ENCODE measurements at regions not wholly inside any gene's neighbourhood (a gene's known extent, or its start where the extent isn't known, plus 50 kb on each side); places are given as distances from the start of the nearest gene placed in this dataset.

DNA sequence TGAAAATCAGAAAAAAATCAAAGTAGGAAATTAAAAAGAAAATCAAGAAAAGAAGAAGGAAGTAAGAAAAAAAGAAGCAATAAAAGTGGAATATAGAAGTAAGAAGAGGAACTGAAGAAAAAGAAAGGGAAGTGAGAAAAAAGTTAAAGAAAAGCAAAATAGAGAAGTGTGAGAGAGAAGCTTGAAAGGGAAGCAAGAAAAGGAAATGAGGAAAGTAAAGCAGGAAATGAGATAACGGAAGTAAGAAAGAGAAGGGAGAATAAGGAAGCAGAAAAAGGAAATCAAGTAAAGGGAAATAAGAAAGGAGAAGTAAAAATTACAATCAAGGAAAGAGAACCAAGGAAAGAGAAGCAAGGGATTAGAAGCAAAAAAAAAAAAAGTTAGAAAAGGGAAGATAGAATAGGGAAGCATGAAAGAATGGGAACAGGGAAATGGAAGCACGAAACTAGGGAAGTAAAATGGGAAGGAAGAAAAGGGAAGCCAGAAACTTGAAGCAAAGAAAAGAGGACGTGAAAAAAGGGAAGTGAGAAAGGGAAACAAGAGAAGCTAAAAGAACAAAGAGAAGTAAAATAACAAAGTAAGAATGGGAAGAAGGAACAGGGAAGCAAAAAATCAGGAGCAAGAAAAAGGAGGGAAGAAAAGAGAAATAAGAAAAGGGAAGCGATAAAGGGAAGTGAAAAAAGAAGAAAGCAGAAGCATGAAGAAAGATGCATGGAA is 243.3 kb upstream of the NCKAP5 start:
- 0 out of 2 replicates have a peak, but pooled peaks cover 3% of the 10 kb centered on the region for H3K4me1 ChIP-seq (ENCODE audit: insufficient read depth)
- Mint-ChIP-seq H3K4me3 (no peak overlapping the region), H3K27me3 (ENCODE audit: insufficient read depth, low read depth, poor library complexity) (peaks cover 8% of the 10 kb centered on the region), H3K4me1 (peaks cover 6% of the 10 kb centered on the region; the same call in 2 of the 3 replicates), H3K36me3 (ENCODE audit: low read depth) (no peaks in the 10 kb centered on the region; the same call in 1 of the 3 replicates), H3K9me3 (peaks cover 6% of the 10 kb centered on the region), H3K27ac (no peak overlapping the region)
- no peak for ATAC-seq
- DNase-seq (ENCODE audit: low spot score): no peak
- H3F3A ChIP-seq (replicated peaks; ENCODE audit: low read depth): no peaks in the 10 kb centered on the region
- H3K4me3 ChIP-seq: no peak overlapping the region
- no peak overlapping the region for H3K27ac ChIP-seq (ENCODE audit: low read depth)
- H3K36me3 ChIP-seq (ENCODE audit: insufficient read depth): no peaks in the 10 kb centered on the region
- no peak overlapping the region for H2AFZ ChIP-seq
- 0 out of 2 replicates have a peak, but pooled peaks cover 4% of the 10 kb centered on the region for H3K9me2 ChIP-seq (ENCODE audit: insufficient read depth)
- TF ChIP-seq CTCF (conservative IDR thresholded peaks at IDR 0.05; ENCODE audit: low read depth in 2 of 2) (no peak), STAT1 (IDR thresholded peaks at IDR 0.05; ENCODE audit: unreplicated experiment) (no peak), ZNF114 (CRISPR knock-in tag; IDR thresholded peaks at IDR 0.05) (no peak), ZNF331 (CRISPR knock-in tag; IDR thresholded peaks at IDR 0.05; ENCODE audit: low read depth) (no peak), EZH2phosphoT487 (IDR thresholded peaks at IDR 0.05; ENCODE audit: unreplicated experiment) (no peak), EZH2 (IDR thresholded peaks at IDR 0.05; ENCODE audit: low read depth, unreplicated experiment) (no peak), NANOG (IDR thresholded peaks at IDR 0.05; ENCODE audit: borderline replicate concordance) (no peak), ZNF462 (CRISPR knock-in tag; IDR thresholded peaks at IDR 0.05) (no peak), JUNB (IDR thresholded peaks at IDR 0.05; ENCODE audit: unreplicated experiment) (no peak), POLR2AphosphoS5 (IDR thresholded peaks at IDR 0.05; ENCODE audit: low read depth) (no peak), CREB1 (CRISPR knock-in tag; IDR thresholded peaks at IDR 0.05; ENCODE audit: low read depth) (no peak)
- TF ChIP-seq, protein P1, sequence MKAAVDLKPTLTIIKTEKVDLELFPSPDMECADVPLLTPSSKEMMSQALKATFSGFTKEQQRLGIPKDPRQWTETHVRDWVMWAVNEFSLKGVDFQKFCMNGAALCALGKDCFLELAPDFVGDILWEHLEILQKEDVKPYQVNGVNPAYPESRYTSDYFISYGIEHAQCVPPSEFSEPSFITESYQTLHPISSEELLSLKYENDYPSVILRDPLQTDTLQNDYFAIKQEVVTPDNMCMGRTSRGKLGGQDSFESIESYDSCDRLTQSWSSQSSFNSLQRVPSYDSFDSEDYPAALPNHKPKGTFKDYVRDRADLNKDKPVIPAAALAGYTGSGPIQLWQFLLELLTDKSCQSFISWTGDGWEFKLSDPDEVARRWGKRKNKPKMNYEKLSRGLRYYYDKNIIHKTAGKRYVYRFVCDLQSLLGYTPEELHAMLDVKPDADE (IDR thresholded peaks at IDR 0.05): no peak
- TF ChIP-seq, protein P2, sequence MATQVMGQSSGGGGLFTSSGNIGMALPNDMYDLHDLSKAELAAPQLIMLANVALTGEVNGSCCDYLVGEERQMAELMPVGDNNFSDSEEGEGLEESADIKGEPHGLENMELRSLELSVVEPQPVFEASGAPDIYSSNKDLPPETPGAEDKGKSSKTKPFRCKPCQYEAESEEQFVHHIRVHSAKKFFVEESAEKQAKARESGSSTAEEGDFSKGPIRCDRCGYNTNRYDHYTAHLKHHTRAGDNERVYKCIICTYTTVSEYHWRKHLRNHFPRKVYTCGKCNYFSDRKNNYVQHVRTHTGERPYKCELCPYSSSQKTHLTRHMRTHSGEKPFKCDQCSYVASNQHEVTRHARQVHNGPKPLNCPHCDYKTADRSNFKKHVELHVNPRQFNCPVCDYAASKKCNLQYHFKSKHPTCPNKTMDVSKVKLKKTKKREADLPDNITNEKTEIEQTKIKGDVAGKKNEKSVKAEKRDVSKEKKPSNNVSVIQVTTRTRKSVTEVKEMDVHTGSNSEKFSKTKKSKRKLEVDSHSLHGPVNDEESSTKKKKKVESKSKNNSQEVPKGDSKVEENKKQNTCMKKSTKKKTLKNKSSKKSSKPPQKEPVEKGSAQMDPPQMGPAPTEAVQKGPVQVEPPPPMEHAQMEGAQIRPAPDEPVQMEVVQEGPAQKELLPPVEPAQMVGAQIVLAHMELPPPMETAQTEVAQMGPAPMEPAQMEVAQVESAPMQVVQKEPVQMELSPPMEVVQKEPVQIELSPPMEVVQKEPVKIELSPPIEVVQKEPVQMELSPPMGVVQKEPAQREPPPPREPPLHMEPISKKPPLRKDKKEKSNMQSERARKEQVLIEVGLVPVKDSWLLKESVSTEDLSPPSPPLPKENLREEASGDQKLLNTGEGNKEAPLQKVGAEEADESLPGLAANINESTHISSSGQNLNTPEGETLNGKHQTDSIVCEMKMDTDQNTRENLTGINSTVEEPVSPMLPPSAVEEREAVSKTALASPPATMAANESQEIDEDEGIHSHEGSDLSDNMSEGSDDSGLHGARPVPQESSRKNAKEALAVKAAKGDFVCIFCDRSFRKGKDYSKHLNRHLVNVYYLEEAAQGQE (IDR thresholded peaks at IDR 0.05; ENCODE audit: unreplicated experiment): no peak
- no peaks in the 10 kb centered on the region for H4K20me1 ChIP-seq (replicated peaks; ENCODE audit: insufficient read depth)
- H3K27me3 ChIP-seq (ENCODE audit: insufficient read depth): no peaks in the 10 kb centered on the region
- H3K4me2 ChIP-seq: no peak overlapping the region
- H3K79me2 ChIP-seq (replicated peaks; ENCODE audit: insufficient read depth): no peaks in the 10 kb centered on the region

Data from GM23338 (cell line).